ENCODE measurements at regions not wholly inside any gene's neighbourhood (a gene's known extent, or its start where the extent isn't known, plus 50 kb on each side); places are given as distances from the start of the nearest gene placed in this dataset.

GRCh38 chr14:101176535-101177205 is 273.1 kb upstream of the RTL1 start:
- H3K4me3 ChIP-seq (ENCODE audit: low read depth, low read length) = no peak overlapping the region
- DNase-seq = no peak
- no peak for TF ChIP-seq CTCF (IDR thresholded peaks at IDR 0.05; ENCODE audit: low read depth, low read length)
- H3K4me1 ChIP-seq = no peaks in the 10 kb centered on the region
- H3K9me3 ChIP-seq = no peaks in the 10 kb centered on the region
- no peaks in the 10 kb centered on the region for H3K36me3 ChIP-seq
- H3K27me3 ChIP-seq = no peaks in the 10 kb centered on the region

GRCh38 chr14:101177301-101177971 is 273.9 kb upstream of the RTL1 start:
- no peak for DNase-seq
- Histone ChIP-seq H3K4me3 (ENCODE audit: low read depth, low read length) (no peak overlapping the region), H3K9me3 (no peaks in the 10 kb centered on the region), H3K4me1 (no peaks in the 10 kb centered on the region), H3K27me3 (no peaks in the 10 kb centered on the region), H3K36me3 (no peaks in the 10 kb centered on the region)
- no peak for TF ChIP-seq CTCF (IDR thresholded peaks at IDR 0.05; ENCODE audit: low read depth, low read length)

GRCh38 chr14:101178184-101179072 is 274.9 kb upstream of the RTL1 start:
- Histone ChIP-seq H3K4me1 (no peaks in the 10 kb centered on the region), H3K27me3 (no peaks in the 10 kb centered on the region), H3K9me3 (no peaks in the 10 kb centered on the region), H3K4me3 (ENCODE audit: low read depth, low read length) (no peak overlapping the region), H3K36me3 (no peaks in the 10 kb centered on the region)
- DNase-seq = no peak
- no peak for TF ChIP-seq CTCF (IDR thresholded peaks at IDR 0.05; ENCODE audit: low read depth, low read length)

- Histone ChIP-seq H3K4me3 (ENCODE audit: low read depth, low read length) (no peak overlapping the region), H3K36me3 (no peaks in the 10 kb centered on the region), H3K4me1 (no peaks in the 10 kb centered on the region), H3K27me3 (no peaks in the 10 kb centered on the region), H3K9me3 (no peaks in the 10 kb centered on the region)
- DNase-seq = no peak
- TF ChIP-seq CTCF (IDR thresholded peaks at IDR 0.05; ENCODE audit: low read depth, low read length) = no peak
These were observed 276.2 kb upstream of the RTL1 start for GRCh38 chr14:101179691-101180211.

GRCh38 chr14:101181446-101182313 is 278.2 kb upstream of the RTL1 start:
- no peak for TF ChIP-seq CTCF (IDR thresholded peaks at IDR 0.05; ENCODE audit: low read depth, low read length)
- no peaks in the 10 kb centered on the region for H3K36me3 ChIP-seq
- no peaks in the 10 kb centered on the region for H3K4me1 ChIP-seq
- H3K4me3 ChIP-seq (ENCODE audit: low read depth, low read length) = no peak overlapping the region
- no peaks in the 10 kb centered on the region for H3K9me3 ChIP-seq
- DNase-seq = no peak
- no peaks in the 10 kb centered on the region for H3K27me3 ChIP-seq

All from BE2C (cell line).